DMS 273 (cell line): ENCODE measurements at regions not wholly inside any gene's neighbourhood (a gene's known extent, or its start where the extent isn't known, plus 50 kb on each side); places are given as distances from the start of the nearest gene placed in this dataset.
A peak's percentile ranks its signal among the peaks of the same experiment; 100 is the strongest.

Experiments
- DNase-seq: peaks from one replicate; lab custom pipeline; 2025; ENCODE audit not compliant: unreplicated experiment; lab: John Stamatoyannopoulos, UW

DNA sequence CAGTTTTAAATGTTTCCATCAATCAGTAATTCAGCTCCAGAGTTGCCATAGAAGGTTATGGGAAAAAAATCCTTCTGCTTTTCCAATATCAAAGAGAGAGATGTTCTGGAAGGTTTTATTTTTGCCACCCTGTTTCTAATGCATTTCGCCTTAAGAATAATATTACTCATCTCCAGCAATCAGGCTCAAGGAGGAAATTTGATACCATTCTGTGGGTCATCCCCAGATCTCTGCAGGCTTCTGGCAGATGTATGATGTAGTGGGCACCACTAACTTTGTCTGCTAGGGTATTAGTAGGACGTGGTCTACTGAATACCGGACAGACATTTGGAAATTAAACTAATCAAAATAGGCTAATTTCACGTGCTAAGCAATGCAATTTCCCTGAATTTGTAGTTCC, 645.4 kb upstream of the TENM3 start:
- no peak for DNase-seq

DNA sequence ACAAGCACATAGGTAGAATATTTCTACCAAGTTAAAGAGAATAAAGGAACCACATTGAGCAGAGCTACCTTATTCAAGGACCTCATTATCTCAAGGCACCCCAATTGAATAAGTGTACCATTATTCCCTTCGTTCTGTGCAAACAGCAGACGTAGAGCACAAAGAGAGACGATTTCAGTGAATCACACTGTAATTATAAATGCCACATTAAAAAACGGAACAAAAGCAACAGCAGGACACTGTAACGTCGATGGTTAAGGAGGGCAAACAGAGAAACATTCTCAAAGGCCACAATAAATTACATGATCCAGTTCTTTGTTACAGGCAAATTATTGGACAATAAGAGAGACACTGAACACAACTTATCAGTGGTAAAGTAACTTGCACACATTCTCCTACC, 644.1 kb upstream of the TENM3 start:
- DNase-seq: no peak

DNA sequence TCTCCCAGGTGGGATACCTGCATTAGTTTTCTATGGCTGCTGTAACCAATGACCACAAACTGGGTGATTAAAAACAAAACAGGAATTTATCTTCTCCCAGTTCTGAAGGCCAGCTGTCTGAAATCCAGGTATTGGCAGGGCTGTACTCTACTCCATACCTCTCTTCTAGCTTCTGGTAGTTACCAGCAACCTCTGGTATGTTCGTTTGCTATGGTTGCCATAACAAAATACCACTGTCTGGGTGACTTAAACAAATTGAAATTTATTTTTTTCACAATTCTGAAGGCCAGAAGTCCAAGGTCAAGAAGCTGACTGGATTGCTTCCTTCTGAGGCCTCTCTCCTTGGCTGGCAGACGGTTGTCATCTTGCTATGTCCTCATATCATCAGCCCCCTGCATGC, 642.1 kb upstream of the TENM3 start:
- no peak for DNase-seq

- no peak for DNase-seq
Observed at GRCh38 chr4:181604546-181604945, 638.7 kb upstream of the TENM3 start.

DNA sequence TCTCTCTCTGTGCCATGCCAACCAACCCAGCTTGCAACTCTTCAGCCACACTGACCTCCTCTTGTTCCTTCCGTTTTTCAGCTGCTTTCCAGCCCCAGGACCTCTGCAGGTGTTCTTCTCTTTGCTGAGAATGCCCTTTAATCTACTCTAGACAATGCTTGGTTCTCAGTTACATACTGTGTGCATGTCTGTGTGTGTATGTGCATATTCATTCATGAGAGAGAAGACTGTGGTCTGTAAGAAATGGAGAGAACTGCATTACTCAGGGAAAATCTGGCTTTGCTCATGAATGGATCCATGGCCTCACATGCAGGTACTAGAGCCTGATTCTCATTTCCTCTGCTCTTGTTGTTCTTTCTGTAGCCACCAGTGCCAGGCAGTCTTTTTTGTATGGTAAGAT, 636.9 kb upstream of the TENM3 start:
- no peak for DNase-seq

DNA sequence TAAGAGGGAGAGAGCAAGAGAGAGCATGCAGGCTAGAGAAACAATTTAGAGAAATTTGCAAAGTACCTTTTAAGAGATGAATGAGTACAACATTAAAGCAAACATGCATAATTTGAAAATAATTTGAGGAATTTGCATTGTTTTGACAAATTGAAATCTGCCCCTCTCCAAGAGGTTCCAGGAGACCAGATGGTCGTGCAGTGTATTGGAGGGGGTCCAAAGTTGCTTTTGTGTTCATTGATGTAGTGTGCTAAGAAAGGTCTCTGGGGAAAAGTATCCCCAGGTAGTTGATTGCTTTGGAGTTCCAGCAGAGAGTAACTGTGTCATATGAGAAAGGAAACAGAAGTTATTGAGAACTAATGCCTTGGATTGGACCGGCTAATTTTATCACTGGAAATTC, 635.0 kb upstream of the TENM3 start:
- peak; percentile 19 for DNase-seq

GRCh38 chr4:181611033-181611711, 632.0 kb upstream of the TENM3 start:
- DNase-seq: no peak

GRCh38 chr4:181611946-181612600, 631.1 kb upstream of the TENM3 start:
- DNase-seq: no peak

DNA sequence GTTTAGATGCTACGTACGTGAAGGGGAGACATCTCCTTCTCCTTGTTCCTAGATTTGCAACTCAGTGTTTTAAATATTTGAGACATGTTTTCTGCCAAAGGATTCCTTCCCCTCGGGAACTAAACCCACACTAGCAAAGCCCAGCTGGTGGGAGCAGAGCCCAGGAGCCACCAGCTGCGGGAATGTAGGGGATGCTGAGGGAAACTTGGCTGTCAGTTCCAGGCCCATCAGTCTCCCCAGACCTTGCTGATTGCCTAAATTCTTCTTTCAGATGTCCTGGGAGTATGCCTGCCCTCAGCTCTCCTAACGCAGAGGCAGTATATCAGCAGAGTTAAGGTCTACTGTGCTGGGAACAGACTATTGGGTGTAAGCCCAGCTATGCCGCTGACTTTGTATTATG, 630.0 kb upstream of the TENM3 start:
- DNase-seq: no peak

- DNase-seq: no peak
Observed at GRCh38 chr4:181618038-181618618, 625.1 kb upstream of the TENM3 start.

DNA sequence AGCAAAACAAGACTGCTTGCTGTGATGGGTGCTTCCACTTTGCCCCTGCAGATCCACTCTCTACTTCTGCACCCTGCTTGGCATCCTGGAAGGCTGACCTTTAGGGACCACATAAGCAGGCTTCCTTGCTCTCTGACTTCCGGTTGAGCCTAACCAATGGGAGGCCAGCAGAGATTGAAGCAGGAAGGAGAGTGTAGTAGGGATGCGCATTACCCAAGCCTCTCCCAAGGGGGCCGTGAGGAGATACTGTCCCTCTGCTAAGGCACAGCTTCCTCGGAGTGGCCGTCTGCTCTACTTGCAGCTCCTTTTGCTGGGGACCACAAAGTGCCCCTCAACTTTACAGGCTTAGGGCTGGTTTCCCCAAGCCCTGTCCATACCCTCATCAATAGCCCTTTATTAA, 624.3 kb upstream of the TENM3 start:
- no peak for DNase-seq

- no peak for DNase-seq
Observed at GRCh38 chr4:181619651-181620050, 623.6 kb upstream of the TENM3 start.

DNA sequence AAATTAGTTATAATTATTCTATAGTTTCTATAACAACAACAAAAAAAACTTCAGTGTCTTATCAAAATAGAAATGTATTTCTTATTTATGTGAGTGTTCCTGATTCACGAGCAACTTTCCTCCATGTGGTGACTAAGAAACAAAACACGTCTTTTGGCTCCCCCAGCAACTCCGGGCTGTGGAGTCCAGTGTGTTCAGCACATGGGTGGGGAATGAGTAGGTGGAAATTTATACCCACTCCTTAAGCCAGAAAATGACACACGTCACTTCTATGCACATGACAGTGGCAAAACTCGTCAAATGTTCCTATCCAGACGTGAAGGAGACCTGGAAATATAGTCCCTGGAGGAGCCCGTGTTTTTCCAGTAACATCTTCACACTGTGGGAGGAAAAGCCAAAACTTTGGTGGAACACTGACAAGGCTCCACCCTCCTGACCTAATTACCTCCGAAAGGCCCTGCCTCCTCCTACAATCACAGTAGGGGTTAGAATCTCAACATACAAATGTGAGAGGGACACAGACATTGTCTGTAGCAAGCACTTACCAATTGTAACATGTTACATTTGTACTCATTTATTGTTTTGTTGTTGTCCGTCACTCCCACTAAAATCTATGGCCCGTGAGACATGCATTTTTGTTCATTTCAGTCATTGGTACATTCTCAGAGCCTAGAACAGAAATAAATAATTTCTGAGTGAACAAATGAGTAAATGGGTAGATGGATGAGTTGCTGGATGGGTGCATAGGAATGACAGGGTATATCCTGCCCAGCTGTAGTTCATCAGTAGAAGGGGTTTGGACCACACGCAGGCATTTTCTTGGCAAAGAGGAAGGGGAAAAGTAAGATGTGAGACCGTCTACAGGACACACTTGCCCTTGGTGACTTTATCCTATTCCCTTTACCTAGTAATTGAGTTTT, 605.8 kb upstream of the TENM3 start:
- DNase-seq: no peak

- DNase-seq: no peak
Observed at GRCh38 chr4:181643466-181643865, 599.7 kb upstream of the TENM3 start.

DNA sequence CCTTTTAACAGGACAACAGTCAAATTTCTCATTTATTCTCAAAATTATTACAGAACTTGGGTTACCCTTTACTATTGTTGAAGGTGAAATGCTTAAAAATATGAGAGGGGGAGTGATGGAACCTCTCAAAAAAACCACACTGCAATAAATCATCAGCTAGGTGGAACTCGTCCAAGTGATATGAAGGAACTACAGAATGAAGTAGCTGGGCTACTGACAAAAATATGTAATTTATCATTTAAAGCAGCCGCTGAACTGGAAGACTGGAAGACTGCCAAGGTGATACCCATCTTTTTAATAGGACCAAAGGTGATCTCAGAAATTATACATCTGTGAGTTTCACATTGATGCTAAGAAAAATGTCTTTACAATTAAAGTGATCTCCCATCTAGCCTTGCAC, 597.7 kb upstream of the TENM3 start:
- DNase-seq: no peak

GRCh38 chr4:181646864-181647263, 596.3 kb upstream of the TENM3 start:
- DNase-seq: no peak

DNA sequence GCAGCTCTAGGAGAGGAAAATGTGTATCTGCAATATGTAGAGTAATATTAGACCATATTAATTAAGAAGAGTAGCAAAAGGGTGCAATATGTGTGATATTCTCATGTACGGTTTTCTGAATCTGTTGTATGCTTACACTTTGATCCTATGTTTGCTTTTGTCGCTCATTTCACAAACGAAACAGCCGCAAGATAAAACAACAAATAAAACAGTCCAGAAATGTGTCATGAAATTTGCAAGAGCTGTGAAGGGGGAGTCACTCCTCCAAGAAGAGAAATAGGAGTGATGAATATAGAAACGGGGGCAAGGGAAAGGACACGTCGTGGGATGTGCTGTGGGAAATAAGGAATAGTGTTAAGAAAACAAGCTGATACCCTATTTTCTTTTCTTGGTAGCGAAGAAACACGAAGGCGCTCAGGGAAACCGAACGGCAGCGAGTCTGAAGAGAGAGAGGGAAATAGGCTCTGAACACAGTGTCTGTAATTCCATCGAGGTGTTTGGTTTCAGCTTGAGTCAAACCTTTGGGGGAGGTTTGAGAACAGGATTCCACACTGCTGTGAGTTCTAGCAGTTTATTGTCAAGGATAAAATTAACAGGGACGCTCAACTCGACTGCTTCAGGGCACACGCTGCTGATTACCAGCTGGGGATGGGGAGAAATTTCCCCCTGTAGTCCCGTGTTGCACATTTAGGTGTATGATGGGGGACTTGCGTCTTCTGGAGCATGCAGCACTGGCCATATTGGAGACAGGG, 595.6 kb upstream of the TENM3 start:
- DNase-seq: no peak

- DNase-seq: no peak
Observed at GRCh38 chr4:181650033-181650825, 593.0 kb upstream of the TENM3 start.

DNA sequence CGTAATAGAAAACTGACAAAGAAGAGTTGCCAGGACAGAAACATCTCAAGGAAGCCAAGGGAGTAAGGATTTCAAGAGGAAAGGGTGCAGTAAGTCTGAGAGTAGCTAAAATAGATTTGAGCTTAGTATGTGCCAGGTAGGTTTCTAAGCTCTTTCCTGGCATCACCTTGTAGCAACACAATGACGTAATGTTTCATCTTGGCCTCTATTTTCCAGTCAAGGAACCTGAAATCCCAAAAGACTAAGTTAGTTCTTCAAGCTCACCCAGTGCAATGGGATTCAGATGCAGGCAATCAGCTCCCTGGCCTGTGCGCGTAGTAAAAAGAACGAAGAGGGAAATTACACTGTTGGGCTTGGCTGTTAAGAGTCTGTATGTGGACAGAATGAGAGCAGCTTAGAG, 586.5 kb upstream of the TENM3 start:
- no peak for DNase-seq

- no peak for DNase-seq
Observed at GRCh38 chr4:181659202-181659601, 584.0 kb upstream of the TENM3 start.
